ENCODE measurements at regions not wholly inside any gene's neighbourhood (a gene's known extent, or its start where the extent isn't known, plus 50 kb on each side); places are given as distances from the start of the nearest gene placed in this dataset.

DNA sequence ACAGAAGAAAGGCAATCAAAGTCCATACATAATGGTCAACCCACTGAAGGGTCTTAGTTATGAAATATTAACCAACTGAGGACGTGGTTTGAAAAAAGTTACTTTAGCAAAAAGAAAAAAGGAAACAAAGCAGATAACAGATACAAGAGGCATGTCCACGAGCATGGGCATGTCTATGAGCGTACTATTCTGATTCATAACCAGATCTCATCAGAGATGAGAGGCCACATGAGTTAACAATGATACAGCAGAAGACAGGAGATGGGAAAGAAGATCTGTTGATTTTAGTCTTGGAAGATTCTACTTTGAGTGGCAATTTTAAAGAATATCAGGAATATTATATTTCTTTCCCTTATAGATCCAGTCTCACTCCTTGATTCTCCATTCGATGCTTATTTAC is 262.9 kb upstream of the SLITRK3 start:
- no peak for TF ChIP-seq CTCF (optimal IDR thresholded peaks at IDR 0.05 in 1 of 3, IDR thresholded peaks at IDR 0.05 in 1 of 3, conservative IDR thresholded peaks at IDR 0.05 in 1 of 3; ENCODE audit: extremely low read depth in 1 of 3, insufficient read depth in 2 of 3, low read length in 3 of 3)
- TF ChIP-seq EZH2 (IDR thresholded peaks at IDR 0.05; ENCODE audit: low read length): no peak
- dilution Hi-C loops (cut with MboI; ENCODE audit: extremely low pct_ligation_motif_present, low sequenced_read_pairs): no loop called here
- DNase-seq (ENCODE audit: low read depth, low spot score): no peak

GRCh38 chr3:165457096-165457495 is 260.9 kb upstream of the SLITRK3 start:
- H3K79me2 ChIP-seq (ENCODE audit: control insufficient read depth, insufficient read depth, low read length): peaks cover 7% of the 10 kb centered on the region
- no peak overlapping the region for H2AFZ ChIP-seq (ENCODE audit: control insufficient read depth, low read length)
- FAIRE-seq (no peak), DNase-seq (ENCODE audit: low read depth, low spot score) (no peak)
- no peaks in the 10 kb centered on the region for H4K20me1 ChIP-seq (ENCODE audit: control insufficient read depth, extremely low read depth, insufficient read depth, low read length)
- H3K27me3 ChIP-seq (ENCODE audit: control insufficient read depth, extremely low read depth, insufficient read depth, low read length): no peaks in the 10 kb centered on the region
- H3K36me3 ChIP-seq (ENCODE audit: control insufficient read depth in 2 of 2, extremely low read depth in 1 of 2, insufficient read depth in 2 of 2, low read length in 2 of 2): no peaks in the 10 kb centered on the region
- no peak overlapping the region for H3K4me3 ChIP-seq (ENCODE audit: control insufficient read depth in 2 of 3, extremely low read depth in 1 of 3, insufficient read depth in 2 of 3, low read depth in 1 of 3, low read length in 3 of 3)
- no peak overlapping the region for H3K9ac ChIP-seq (ENCODE audit: control insufficient read depth, extremely low read depth, insufficient read depth, low read length)
- peaks cover 3% of the 10 kb centered on the region for H3K4me1 ChIP-seq (ENCODE audit: control insufficient read depth, extremely low read depth, insufficient read depth, low read length)
- TF ChIP-seq EZH2 (IDR thresholded peaks at IDR 0.05; ENCODE audit: low read length): no peak
- TF ChIP-seq CTCF (optimal IDR thresholded peaks at IDR 0.05 in 1 of 3, IDR thresholded peaks at IDR 0.05 in 1 of 3, conservative IDR thresholded peaks at IDR 0.05 in 1 of 3; ENCODE audit: extremely low read depth in 1 of 3, insufficient read depth in 2 of 3, low read length in 3 of 3): no peak
- dilution Hi-C loops (cut with MboI; ENCODE audit: extremely low pct_ligation_motif_present, low sequenced_read_pairs): no loop called here
- no peaks in the 10 kb centered on the region for H3K9me1 ChIP-seq (ENCODE audit: control insufficient read depth, extremely low read depth, insufficient read depth, low read length)
- no peak overlapping the region for H3K27ac ChIP-seq (ENCODE audit: control insufficient read depth, insufficient read depth, low read length)
- H3K9me3 ChIP-seq (ENCODE audit: control insufficient read depth, low read depth, low read length): no peaks in the 10 kb centered on the region
- no peak overlapping the region for H3K4me2 ChIP-seq (ENCODE audit: control insufficient read depth, extremely low read depth, insufficient read depth, low read depth, low read length)

More for the DNA sequence above, 262.9 kb upstream of the SLITRK3 start:
- Histone ChIP-seq H3K36me3 (ENCODE audit: control insufficient read depth in 2 of 2, extremely low read depth in 1 of 2, insufficient read depth in 2 of 2, low read length in 2 of 2) (no peaks in the 10 kb centered on the region), H3K9me1 (ENCODE audit: control insufficient read depth, extremely low read depth, insufficient read depth, low read length) (no peaks in the 10 kb centered on the region), H2AFZ (ENCODE audit: control insufficient read depth, low read length) (no peak overlapping the region), H3K79me2 (ENCODE audit: control insufficient read depth, insufficient read depth, low read length) (peaks cover 26% of the 10 kb centered on the region), H3K4me3 (ENCODE audit: control insufficient read depth in 2 of 3, extremely low read depth in 1 of 3, insufficient read depth in 2 of 3, low read depth in 1 of 3, low read length in 3 of 3) (peak overlapping the region in 2 of 3 experiments; percentile 26 to 35), H4K20me1 (ENCODE audit: control insufficient read depth, extremely low read depth, insufficient read depth, low read length) (no peaks in the 10 kb centered on the region), H3K9ac (ENCODE audit: control insufficient read depth, extremely low read depth, insufficient read depth, low read length) (no peak overlapping the region), H3K9me3 (ENCODE audit: control insufficient read depth, low read depth, low read length) (no peaks in the 10 kb centered on the region), H3K27ac (ENCODE audit: control insufficient read depth, insufficient read depth, low read length) (peak overlapping the region; percentile 80), H3K4me1 (ENCODE audit: control insufficient read depth, extremely low read depth, insufficient read depth, low read length) (peaks cover 3% of the 10 kb centered on the region), H3K4me2 (ENCODE audit: control insufficient read depth, extremely low read depth, insufficient read depth, low read depth, low read length) (peak overlapping the region; percentile 54), H3K27me3 (ENCODE audit: control insufficient read depth, extremely low read depth, insufficient read depth, low read length) (no peaks in the 10 kb centered on the region)
- peak; percentile 23 for FAIRE-seq
